ENCODE measurements at regions not wholly inside any gene's neighbourhood (a gene's known extent, or its start where the extent isn't known, plus 50 kb on each side); places are given as distances from the start of the nearest gene placed in this dataset.
"Not testable (repeated sequence)": the region's sequence is repeated elsewhere in the genome, so short reads cannot be mapped to it uniquely, and the experiment has no call there.

DNA sequence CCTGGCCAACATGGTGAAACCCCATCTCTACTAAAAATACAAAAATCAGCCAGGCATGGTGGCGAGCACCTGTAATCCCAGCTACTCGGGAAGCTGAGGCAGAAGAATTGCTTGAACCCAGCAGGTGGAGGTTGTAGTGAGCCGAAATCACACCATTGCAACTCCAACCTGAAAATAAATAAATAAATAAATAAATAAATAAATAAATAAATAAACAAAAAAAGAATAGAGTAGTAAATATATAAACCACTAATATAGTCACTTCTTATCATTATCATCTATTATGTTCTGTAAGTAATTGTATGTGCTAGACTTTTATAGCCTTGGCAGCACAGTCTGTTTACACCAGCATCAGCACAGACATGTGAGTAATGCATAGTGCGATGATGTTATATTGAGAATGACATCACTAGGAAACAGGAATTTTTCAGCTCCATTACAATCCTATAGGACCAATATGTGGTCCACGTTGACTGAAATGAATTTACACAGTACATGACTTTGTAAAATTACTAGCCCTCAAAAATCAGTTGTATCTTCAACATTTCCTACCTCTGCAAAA lies 385.4 kb upstream of the ANKRD30A start:
- H3K27ac ChIP-seq = no peak overlapping the region
- no peaks in the 10 kb centered on the region for H3K27me3 ChIP-seq
- no peaks in the 10 kb centered on the region for H3K36me3 ChIP-seq (replicated peaks in 1 of 2; ENCODE audit: insufficient read depth in 1 of 2, low read depth in 2 of 2)
- H3K4me3 ChIP-seq = no peak overlapping the region
- DNase-seq (no peak), ATAC-seq (no peak)
- no peaks in the 10 kb centered on the region for H3K4me1 ChIP-seq
- TF ChIP-seq, protein P1, sequence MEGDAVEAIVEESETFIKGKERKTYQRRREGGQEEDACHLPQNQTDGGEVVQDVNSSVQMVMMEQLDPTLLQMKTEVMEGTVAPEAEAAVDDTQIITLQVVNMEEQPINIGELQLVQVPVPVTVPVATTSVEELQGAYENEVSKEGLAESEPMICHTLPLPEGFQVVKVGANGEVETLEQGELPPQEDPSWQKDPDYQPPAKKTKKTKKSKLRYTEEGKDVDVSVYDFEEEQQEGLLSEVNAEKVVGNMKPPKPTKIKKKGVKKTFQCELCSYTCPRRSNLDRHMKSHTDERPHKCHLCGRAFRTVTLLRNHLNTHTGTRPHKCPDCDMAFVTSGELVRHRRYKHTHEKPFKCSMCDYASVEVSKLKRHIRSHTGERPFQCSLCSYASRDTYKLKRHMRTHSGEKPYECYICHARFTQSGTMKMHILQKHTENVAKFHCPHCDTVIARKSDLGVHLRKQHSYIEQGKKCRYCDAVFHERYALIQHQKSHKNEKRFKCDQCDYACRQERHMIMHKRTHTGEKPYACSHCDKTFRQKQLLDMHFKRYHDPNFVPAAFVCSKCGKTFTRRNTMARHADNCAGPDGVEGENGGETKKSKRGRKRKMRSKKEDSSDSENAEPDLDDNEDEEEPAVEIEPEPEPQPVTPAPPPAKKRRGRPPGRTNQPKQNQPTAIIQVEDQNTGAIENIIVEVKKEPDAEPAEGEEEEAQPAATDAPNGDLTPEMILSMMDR (IDR thresholded peaks at IDR 0.05) = no peak
- TF ChIP-seq POLR2A (IDR thresholded peaks at IDR 0.05) = no peak
- 84 to 90% methylated on average over 5 of the region's 5 CpGs for WGBS, 2 donors
- intact Hi-C loops (cut with DNase I) = no loop called here
- no peaks in the 10 kb centered on the region for H3K9me3 ChIP-seq

DNA sequence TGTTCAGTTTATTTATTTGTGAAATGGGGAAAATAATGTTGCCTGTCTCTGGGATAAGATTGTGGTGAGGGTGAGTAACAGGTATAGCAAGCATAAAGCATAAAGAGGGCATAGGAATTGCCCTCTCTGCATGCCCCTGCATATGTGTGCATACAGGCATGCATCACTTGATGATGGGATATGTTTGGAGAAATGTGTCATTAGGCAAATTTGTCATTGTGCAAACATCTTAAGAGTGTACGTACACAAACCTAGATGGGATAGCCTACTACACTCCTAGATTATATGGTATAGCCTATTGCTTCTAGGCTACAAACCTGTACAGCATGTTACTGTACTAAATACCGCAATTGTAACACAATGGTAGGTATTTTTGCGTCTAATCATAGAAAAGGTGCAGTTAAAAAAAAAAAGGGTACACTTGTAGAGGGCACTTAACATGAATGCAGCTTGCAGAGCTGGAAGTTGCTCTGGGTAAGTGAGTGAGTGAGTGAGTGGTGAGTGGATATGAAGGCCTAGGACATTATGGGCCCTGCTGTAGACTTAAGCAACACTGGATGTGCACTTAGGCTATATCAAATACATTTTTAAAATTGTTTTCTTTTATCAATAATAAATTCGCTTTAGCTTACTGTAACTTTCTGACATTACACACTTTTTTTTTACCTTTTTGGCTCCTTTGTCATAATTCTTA lies 386.5 kb upstream of the ANKRD30A start:
- ATAC-seq (no peak), DNase-seq (no peak)
- Histone ChIP-seq H3K27me3 (no peaks in the 10 kb centered on the region), H3K9me3 (no peaks in the 10 kb centered on the region), H3K4me3 (no peak overlapping the region), H3K4me1 (no peaks in the 10 kb centered on the region), H3K27ac (no peak overlapping the region), H3K36me3 (replicated peaks in 1 of 2; ENCODE audit: insufficient read depth in 1 of 2, low read depth in 2 of 2) (no peaks in the 10 kb centered on the region)
- TF ChIP-seq, protein P1 (IDR thresholded peaks at IDR 0.05) = no peak
- no peak for TF ChIP-seq POLR2A (IDR thresholded peaks at IDR 0.05)
- intact Hi-C loops (cut with DNase I) = no loop called here
- 86 to 90% methylated on average over 4 of the region's 4 CpGs for WGBS, 2 donors

DNA sequence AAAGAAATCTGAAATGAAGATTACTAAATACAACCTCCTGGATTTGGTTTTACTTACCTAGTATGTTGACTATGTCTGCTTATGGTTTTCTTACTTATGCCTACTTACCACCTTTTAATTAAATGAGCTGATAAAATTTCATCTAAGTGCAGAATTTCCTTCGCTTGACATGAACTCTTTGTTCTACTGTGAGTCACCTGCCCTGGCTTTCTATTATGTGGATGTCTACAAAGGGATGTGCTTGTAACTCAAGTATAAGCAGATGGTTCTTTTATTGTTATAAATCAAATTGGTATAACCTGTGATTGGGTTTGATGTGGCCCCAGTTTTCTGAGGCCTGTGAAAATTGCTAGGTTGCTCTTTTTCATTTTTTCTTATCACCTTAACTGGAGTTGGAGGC lies 389.1 kb upstream of the ANKRD30A start:
- WGBS, 2 donors = 83 to 94% methylated on average over 1 of the region's 1 CpG
- Histone ChIP-seq H3K4me3 (no peak overlapping the region), H3K27me3 (no peaks in the 10 kb centered on the region), H3K9me3 (no peaks in the 10 kb centered on the region), H3K36me3 (replicated peaks in 1 of 2; ENCODE audit: insufficient read depth in 1 of 2, low read depth in 2 of 2) (no peaks in the 10 kb centered on the region), H3K4me1 (no peaks in the 10 kb centered on the region), H3K27ac (no peak overlapping the region)
- no peak for TF ChIP-seq POLR2A (IDR thresholded peaks at IDR 0.05)
- TF ChIP-seq, protein P1 (IDR thresholded peaks at IDR 0.05) = no peak
- ATAC-seq (no peak), DNase-seq (no peak)
- intact Hi-C loops (cut with DNase I) = no loop called here

DNA sequence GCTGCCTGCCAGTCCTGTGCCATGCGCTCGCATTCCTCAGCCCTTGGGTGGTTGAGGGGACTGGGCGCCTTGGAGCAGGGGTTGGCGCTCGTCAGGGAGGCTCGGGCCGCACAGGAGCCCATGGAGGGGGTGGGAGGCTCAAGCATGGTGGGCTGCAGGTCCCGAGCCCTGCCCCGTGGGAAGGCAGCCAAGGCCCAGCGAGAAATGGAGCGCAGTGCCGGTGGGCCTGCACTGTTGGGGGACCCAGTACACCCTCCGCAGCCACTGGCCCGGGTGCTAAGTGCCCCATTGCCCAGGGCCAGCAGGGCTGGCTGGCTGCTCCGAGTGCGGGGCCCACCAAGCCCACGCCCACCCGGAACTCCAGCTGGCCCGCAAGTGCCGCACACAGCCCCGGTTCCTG lies 390.8 kb upstream of the ANKRD30A start:
- H3K27me3 ChIP-seq; ATAC-seq; H3K4me1 ChIP-seq; DNase-seq; H3K27ac ChIP-seq; intact Hi-C loops (cut with DNase I); H3K36me3 ChIP-seq (replicated peaks in 1 of 2; ENCODE audit: insufficient read depth in 1 of 2, low read depth in 2 of 2); H3K9me3 ChIP-seq; H3K4me3 ChIP-seq: not testable (repeated sequence)
- 80 to 92% methylated on average over 7 to 13 of the region's 21 CpGs for WGBS, 2 donors

DNA sequence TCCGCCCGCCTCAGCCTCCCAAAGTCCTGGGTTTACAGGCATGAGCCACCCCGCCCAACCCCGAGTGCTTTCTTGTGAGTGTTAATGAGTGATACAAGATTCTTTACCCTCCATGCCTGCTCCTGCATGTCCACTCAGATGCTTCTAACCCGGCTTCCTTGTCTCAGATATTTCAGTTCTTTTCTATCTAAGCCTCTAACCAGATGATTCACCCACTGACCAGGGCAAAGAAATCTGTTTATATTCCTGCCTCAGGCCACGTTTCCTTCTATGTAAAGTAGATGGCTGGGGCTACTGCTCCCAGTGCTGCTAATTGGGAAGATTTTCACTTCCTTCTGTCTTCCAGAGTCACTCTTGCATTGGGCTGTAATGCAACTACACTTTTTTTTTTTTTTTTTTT lies 395.1 kb upstream of the ANKRD30A start:
- ATAC-seq (no peak), DNase-seq (no peak)
- Histone ChIP-seq H3K36me3 (replicated peaks in 1 of 2; ENCODE audit: insufficient read depth in 1 of 2, low read depth in 2 of 2) (no peaks in the 10 kb centered on the region), H3K9me3 (no peaks in the 10 kb centered on the region), H3K4me1 (no peaks in the 10 kb centered on the region), H3K4me3 (no peak overlapping the region), H3K27ac (no peak overlapping the region), H3K27me3 (no peaks in the 10 kb centered on the region)
- intact Hi-C loops (cut with DNase I) = no loop called here
- 83 to 88% methylated on average over 6 of the region's 6 CpGs for WGBS, 2 donors
- TF ChIP-seq, protein P1 (IDR thresholded peaks at IDR 0.05) = no peak
- no peak for TF ChIP-seq POLR2A (IDR thresholded peaks at IDR 0.05)
